ENCODE measurements at regions not wholly inside any gene's neighbourhood (a gene's known extent, or its start where the extent isn't known, plus 50 kb on each side); places are given as distances from the start of the nearest gene placed in this dataset.
"Not testable (repeated sequence)": the region's sequence is repeated elsewhere in the genome, so short reads cannot be mapped to it uniquely, and the experiment has no call there.

GRCh38 chr17:30682280-30682679 lies 142.2 kb downstream of the CRLF3 start:
- not testable (repeated sequence) for DNase-seq

- not testable (repeated sequence) for DNase-seq
These were observed 143.8 kb downstream of the CRLF3 start for GRCh38 chr17:30680681-30681080.

- DNase-seq: no peak
These were observed 146.8 kb downstream of the CRLF3 start for GRCh38 chr17:30677550-30678249.

- DNase-seq: not testable (repeated sequence)
These were observed 148.6 kb downstream of the CRLF3 start for GRCh38 chr17:30675777-30676492.

- DNase-seq: not testable (repeated sequence)
These were observed 155.3 kb downstream of the CRLF3 start for GRCh38 chr17:30669217-30669649.

- DNase-seq: not testable (repeated sequence)
These were observed 155.9 kb downstream of the CRLF3 start for GRCh38 chr17:30668360-30669181.

GRCh38 chr17:30667657-30668359 lies 156.7 kb downstream of the CRLF3 start:
- not testable (repeated sequence) for DNase-seq

GRCh38 chr17:30666838-30667656 lies 157.4 kb downstream of the CRLF3 start:
- DNase-seq: not testable (repeated sequence)

- DNase-seq: not testable (repeated sequence)
These were observed 160.6 kb downstream of the CRLF3 start for GRCh38 chr17:30663727-30664455.

- DNase-seq: not testable (repeated sequence)
These were observed 167.3 kb downstream of the CRLF3 start for GRCh38 chr17:30657148-30657547.

GRCh38 chr17:30653038-30653437 lies 171.5 kb downstream of the CRLF3 start:
- DNase-seq: not testable (repeated sequence)

GRCh38 chr17:30650149-30650548 lies 172.9 kb downstream of the GOSR1 start:
- not testable (repeated sequence) for DNase-seq

- DNase-seq: not testable (repeated sequence)
These were observed 170.9 kb downstream of the GOSR1 start for GRCh38 chr17:30648015-30648620.

- not testable (repeated sequence) for DNase-seq
These were observed 168.7 kb downstream of the GOSR1 start for GRCh38 chr17:30645875-30646274.

- not testable (repeated sequence) for DNase-seq
These were observed 167.5 kb downstream of the GOSR1 start for GRCh38 chr17:30644713-30645112.

GRCh38 chr17:30644287-30644686 lies 167.1 kb downstream of the GOSR1 start:
- not testable (repeated sequence) for DNase-seq

GRCh38 chr17:30641428-30641827 lies 164.2 kb downstream of the GOSR1 start:
- DNase-seq: not testable (repeated sequence)

GRCh38 chr17:30639391-30639790 lies 162.2 kb downstream of the GOSR1 start:
- DNase-seq: not testable (repeated sequence)

- DNase-seq: not testable (repeated sequence)
These were observed 161.8 kb downstream of the GOSR1 start for GRCh38 chr17:30638968-30639367.

- DNase-seq: not testable (repeated sequence)
These were observed 154.4 kb downstream of the GOSR1 start for GRCh38 chr17:30631651-30632050.
